NCI-H524 treated with DMSO at 0.1 percent for 48 hours (cell line): ENCODE measurements at regions not wholly inside any gene's neighbourhood (a gene's known extent, or its start where the extent isn't known, plus 50 kb on each side); places are given as distances from the start of the nearest gene placed in this dataset.

Experiments used
- DNase-seq: peaks from one replicate; lab custom pipeline; 2025; lab: John Stamatoyannopoulos, UW

GRCh38 chr14:53545217-53545616 lies 392.1 kb upstream of the DDHD1 start:
- DNase-seq = no peak

DNA sequence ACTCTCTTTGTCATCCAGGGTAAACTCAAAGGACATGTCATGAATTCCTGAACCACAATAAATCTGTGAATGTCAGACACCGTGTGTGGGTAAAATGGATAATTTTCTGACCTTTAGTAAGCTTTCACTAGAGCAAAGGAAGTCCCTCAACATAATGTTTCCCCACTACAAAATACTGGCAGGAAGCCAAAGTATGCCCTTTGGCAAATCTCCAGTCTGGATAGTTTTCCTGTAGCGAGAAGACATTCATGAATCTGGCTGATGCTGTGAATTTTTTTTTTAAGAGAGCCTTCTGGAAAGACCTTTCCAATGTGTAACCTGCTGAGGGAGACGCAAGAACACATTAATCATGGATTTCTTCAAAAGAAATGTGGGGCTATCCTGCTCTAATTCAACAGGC lies 389.6 kb upstream of the DDHD1 start:
- DNase-seq = no peak

DNA sequence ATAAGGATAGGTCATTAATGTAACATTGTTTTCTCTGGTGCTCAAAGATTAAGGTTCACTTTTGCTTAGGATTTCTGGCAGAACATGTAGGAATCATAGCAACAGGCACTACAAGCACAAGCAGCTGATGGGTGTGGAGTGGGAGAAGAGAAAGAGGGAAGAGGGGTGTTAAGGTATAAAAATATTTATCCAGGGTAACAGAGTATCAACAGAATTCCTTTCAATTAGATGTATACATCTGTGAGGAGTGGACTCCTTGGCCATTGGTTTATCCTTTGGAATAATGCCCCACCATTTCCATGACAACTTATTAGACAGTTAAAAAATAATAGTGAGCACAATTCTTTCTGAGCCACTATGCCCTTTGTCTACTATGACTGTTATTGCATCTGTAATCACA lies 388.3 kb upstream of the DDHD1 start:
- DNase-seq = no peak

DNA sequence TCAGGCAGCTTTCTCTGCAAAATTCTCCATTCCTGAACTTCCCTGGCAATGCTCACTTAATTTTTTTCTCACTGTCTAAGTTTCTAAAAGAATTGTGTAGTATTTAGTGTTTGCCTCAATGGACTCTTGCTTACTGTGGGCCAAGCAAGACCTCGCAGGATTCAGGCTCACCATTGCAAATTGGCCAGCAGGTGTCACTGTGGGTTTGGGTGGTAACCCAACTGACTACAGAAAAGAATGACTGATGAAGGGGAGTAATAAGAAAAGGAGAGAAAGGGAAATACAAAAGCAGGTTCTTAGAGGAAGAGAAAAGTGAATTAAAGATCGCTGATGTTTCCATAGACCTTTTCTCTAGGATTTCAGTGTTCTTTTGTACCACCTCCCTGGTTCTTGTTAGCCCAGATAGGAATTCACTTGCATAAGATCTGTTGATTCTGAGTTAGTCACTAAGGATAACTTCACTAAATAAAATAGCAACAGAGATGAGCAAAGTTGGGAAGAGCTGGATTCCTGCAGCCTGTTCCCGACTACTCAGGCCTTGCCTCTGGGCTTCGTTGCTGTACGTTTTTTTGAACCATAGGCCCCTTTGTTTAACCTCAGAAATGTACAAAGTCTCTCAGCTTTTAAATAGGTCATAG lies 386.5 kb upstream of the DDHD1 start:
- DNase-seq = peak; percentile 45

GRCh38 chr14:53538316-53538881 lies 385.3 kb upstream of the DDHD1 start:
- DNase-seq = no peak

- no peak for DNase-seq
Measured at GRCh38 chr14:53537422-53538315, 384.5 kb upstream of the DDHD1 start.

DNA sequence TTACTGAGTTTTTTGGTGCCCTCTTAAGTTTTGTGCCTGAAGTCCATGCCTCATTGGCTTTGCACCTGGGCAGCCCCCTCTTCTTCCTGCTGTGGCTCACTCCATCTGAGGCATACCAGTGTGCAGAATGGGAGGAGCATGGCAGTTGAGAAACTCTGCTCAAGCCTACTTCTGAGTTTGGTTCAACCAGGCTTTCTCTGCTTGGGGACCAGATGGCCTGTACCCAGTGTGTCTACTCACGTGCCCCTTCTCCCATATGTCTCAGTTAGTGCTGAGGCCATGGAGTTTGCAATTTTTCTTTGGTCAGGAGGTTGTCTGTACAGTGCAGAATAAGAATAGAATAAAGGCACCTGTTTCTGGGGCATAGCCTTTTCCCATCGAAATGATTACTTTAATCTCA lies 383.3 kb upstream of the DDHD1 start:
- DNase-seq = peak; percentile 38

DNA sequence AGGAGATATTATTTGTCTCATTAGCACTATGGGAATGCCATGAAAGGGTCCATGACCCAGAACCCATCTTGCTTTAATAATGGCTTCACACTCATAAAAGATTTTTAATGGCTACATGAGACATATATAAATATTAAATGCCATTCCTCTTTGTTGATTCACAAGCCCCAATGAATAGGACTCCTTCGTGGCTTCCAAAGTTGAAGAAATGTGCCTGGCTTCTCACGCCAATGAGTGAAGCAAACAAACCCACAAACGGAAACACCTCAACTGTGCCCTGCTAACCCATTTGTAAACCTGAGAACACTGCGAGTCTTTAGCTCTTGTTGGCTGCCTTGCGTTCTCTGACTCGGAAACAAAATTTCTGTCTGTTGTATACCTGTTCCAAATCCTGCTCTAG lies 381.7 kb upstream of the DDHD1 start:
- DNase-seq = no peak

GRCh38 chr14:53533384-53533970 lies 380.4 kb upstream of the DDHD1 start:
- no peak for DNase-seq

DNA sequence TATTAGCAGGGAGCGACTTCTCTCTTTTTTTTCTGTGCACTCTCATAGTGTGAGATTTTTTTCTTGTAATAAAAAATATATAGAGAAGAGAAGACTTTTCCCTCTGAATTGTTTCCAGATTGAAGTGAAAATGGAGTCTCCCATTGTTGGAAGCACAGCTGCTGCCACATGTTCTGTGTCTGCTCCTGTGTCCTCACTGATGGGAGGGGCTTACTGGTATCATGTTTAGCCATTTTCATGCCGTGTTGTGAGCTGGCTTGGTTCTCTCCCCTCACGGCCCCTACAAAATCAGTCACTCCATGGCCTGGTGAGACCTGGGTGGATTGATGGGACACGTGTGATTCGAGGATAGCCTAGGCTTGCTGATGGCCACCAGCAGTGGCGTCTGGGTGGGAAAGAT lies 379.7 kb upstream of the DDHD1 start:
- no peak for DNase-seq

DNA sequence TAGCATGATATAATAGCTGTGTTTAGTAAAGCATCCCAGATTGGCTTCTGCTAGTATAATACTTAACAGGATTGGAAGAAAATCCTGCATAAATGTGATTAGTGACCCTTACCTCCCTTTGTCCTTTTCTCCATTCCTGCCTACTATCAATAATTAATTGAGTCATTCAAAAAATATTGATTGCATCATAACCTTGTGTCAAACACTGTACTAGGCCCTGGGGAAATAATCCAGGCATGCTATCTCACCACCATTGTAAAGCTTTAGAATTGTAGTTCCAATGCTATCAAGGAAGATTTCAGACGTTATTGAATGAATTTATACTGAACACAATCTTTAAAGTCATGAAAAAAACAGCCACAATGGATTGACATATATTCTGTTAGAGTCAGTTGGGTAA lies 378.6 kb upstream of the DDHD1 start:
- DNase-seq = no peak

- DNase-seq = no peak
Measured at GRCh38 chr14:53531156-53531555, 378.0 kb upstream of the DDHD1 start.

- no peak for DNase-seq
Measured at GRCh38 chr14:53529519-53529918, 376.4 kb upstream of the DDHD1 start.

- DNase-seq = no peak
Measured at GRCh38 chr14:53528185-53528671, 375.1 kb upstream of the DDHD1 start.

DNA sequence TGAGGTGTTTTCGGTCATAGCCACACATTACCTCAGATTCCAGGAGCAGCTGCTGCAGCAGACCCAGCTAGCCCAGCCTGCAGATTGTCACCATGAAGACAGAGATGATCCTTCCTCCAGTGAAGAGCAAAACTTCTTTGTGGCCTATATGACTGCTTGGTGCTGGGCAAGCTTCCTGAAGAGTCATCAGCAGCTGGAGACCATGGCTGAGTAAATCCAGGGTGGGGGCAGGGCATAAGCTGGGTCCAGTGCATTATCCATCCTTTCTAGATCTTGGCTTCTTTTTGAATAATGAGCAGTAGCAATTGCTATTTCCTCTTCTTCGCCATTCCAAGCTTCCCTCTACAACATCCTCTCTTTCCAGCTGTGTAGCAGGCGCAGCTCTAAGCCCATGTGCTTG lies 373.1 kb upstream of the DDHD1 start:
- no peak for DNase-seq

DNA sequence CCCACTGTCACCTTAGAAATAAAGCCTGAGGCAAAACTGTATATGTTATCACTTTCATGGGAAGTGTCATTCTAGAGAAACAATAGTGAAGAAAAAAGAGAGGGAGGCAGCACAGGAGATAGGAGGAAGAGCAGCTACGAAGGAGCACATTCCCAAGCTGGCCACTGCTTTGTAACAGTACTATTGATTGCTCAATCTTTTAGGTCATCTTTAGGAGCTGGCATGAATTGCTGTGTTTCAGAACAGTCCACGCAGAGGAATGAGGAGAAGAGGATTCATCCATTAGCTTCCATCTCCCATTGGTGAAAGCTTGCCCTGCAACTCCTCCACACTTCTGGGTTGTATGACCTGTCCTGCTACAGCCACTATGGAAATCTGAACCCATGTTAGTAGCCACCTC lies 372.5 kb upstream of the DDHD1 start:
- no peak for DNase-seq

DNA sequence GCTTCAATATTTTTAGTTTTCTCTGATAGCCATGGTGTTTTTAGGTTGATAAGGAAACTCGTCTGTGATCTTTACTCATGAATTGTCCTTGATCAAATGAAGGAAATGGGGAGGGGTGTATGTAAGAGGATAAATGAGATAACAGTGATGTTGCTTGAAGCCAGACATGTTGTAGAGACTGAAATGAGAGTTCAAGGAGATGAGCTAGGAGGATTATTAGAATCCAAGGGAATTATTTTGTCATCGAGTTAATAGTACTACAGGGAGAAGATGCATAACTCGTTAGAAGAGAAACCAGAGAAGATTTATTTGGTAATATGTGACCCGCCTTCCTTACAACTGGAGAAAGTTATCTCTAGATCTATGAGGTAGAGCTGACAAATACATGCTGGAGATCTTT lies 371.3 kb upstream of the DDHD1 start:
- DNase-seq = no peak

- DNase-seq = no peak
Measured at GRCh38 chr14:53523226-53523625, 370.1 kb upstream of the DDHD1 start.

DNA sequence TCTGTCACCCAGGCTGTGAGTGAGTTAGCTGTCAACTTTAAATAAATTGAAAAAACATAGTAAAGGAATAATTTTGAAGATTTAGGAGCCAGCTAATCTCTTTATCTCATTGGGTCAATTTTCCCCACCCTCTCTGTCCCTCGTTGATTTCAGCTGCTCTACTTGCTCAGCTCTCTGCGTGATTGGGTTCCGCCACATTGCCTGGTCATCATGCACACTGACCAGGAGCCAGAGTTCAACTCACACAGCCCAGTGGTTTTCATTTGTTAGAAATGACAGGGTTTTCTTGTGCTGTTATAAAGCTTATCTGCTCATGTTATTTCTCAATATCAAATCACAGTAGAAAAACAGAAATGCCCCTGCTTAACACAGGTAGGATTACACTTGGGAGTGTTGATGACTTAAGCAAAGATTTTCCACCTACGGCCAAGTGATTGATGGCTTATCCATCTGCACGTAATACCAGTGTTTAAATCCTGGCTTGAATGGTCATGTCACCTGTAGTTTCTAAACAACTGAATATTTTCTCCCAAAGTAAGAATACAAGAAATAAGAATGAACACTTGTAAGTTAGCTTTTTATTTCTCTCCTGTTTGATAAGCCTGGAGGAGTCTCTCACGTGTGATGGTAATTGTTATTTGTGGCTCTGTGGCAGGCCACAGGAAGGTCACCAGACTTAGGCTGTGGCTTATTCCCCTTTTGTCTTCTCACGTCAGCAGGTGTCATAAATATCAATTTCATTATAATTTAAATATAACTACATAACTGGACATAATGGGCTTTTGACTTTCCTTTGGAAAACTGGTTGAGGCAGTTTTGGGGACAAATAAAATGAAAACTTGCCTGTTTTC lies 367.2 kb upstream of the DDHD1 start:
- DNase-seq = no peak

GRCh38 chr14:53519137-53519536 lies 366.0 kb upstream of the DDHD1 start:
- DNase-seq = no peak

GRCh38 chr14:53517270-53517960 lies 364.3 kb upstream of the DDHD1 start:
- no peak for DNase-seq
